K562 (cell line): ENCODE measurements at regions not wholly inside any gene's neighbourhood (a gene's known extent, or its start where the extent isn't known, plus 50 kb on each side); places are given as distances from the start of the nearest gene placed in this dataset.

Source experiments
- ATAC-seq: fragments of 200-7000 bp; cut with Tn5 transposase; 3 replicates; pipeline ENCODE4 v1.9.1; 2020; ENCODE audit warnings: moderate library complexity
- BruUV-seq: library from RNA; stranded (reverse); fragments of 400-500 nt; replicated peaks from 2 replicates; lab custom pipeline; 2021; lab: Mats Ljungman, UMichigan
- CTCF ChIA-PET: fragments of 300-600 bp; formaldehyde crosslinking; extraction: SDS; loops from one replicate; lab custom pipeline; 2021; ENCODE audit warnings: low intra/inter-chr PET ratio; lab: Yijun Ruan, JAX
- POLR2A ChIA-PET: fragments of 300-600, 350-650 bp; sonication (Branson Sonifier 250); formaldehyde crosslinking; extraction: SDS; loops from one replicate; lab custom pipeline; 2021; ENCODE audit warnings: antibody characterized with exemption, inconsistent platforms; lab: Yijun Ruan, JAX
- DNase-seq, 4 experiments: peaks; one replicate each; pipeline versions ENCODE4 v3.0.0 to v3.0.0-alpha.2; 2011 to 2018; ENCODE audit warnings: low spot score in 3 of 4, mixed read lengths in 3 of 4; ENCODE audit errors: extremely low read depth in 1 of 4
- FAIRE-seq: peaks from 2 replicates; lab custom pipeline; 2011; peaks lifted over from hg19 to GRCh38; lab: Jason Lieb, UNC
- H2AFZ ChIP-seq: 2 replicates; pipeline ENCODE4 v1.6.0; 2011; ENCODE audit warnings: low read depth, low read length, control low read depth, inconsistent platforms
- H3K27ac ChIP-seq: fragments of 200-600 bp; 3 replicates; pipeline ENCODE4 v1.8.0; 2011; ENCODE audit warnings: low read depth, mild to moderate bottlenecking, control low read depth, inconsistent platforms, low read length, moderate library complexity, mixed read lengths; ENCODE audit errors: extremely low read depth
- H3K27me3 ChIP-seq, 2 experiments: fragments of 300-600 bp in 1 of 2; 2 replicates in 1 of 2; 3 replicates in 1 of 2; pipeline versions ENCODE4 v1.6.0 to v1.8.0; 2011; ENCODE audit warnings: inconsistent platforms in 2 of 2, low read length in 2 of 2, mild to moderate bottlenecking in 1 of 2, mixed read lengths in 1 of 2, moderate library complexity in 1 of 2; ENCODE audit not compliant: control insufficient read depth in 2 of 2, insufficient read depth in 2 of 2
- H3K36me3 ChIP-seq: fragments of 300-600 bp; 3 replicates; pipeline ENCODE4 v1.8.0; 2011; ENCODE audit warnings: mild to moderate bottlenecking, low read length, inconsistent platforms; ENCODE audit not compliant: control insufficient read depth, insufficient read depth
- H3K4me1 ChIP-seq, 2 experiments: fragments of 200-600 bp in 1 of 2; replicated peaks in 1 of 2; 2 replicates in 1 of 2; 3 replicates in 1 of 2; pipeline versions ENCODE4 v1.5.1 to v1.8.0; 2011; ENCODE audit warnings: inconsistent platforms in 2 of 2, low read length in 2 of 2, mild to moderate bottlenecking in 1 of 2, mixed read lengths in 1 of 2, moderate library complexity in 1 of 2; ENCODE audit not compliant: control insufficient read depth in 2 of 2, insufficient read depth in 2 of 2
- H3K4me2 ChIP-seq: 2 replicates; pipeline ENCODE4 v1.6.1; 2011; ENCODE audit warnings: low read length, control low read depth, inconsistent platforms, mixed read lengths; ENCODE audit not compliant: insufficient read depth
- H3K4me3 ChIP-seq: fragments of 200-600 bp; sonication (generic), shearing (Covaris generic); 2 replicates; pipeline ENCODE4 v1.5.1; 2016; ENCODE audit warnings: control low read depth, inconsistent platforms
- H3K79me2 ChIP-seq: fragments of 200-600 bp; 3 replicates; pipeline ENCODE4 v1.8.0; 2011; ENCODE audit warnings: low read length, inconsistent platforms; ENCODE audit not compliant: control insufficient read depth, insufficient read depth
- H3K9ac ChIP-seq, 2 experiments: 2 replicates each; pipeline versions ENCODE4 v1.6.0 to v1.6.1; 2011; ENCODE audit warnings: low read depth in 2 of 2, low read length in 2 of 2, control low read depth in 1 of 2, inconsistent platforms in 1 of 2, mild to moderate bottlenecking in 1 of 2, mixed read lengths in 1 of 2; ENCODE audit not compliant: insufficient read depth in 1 of 2
- H3K9me1 ChIP-seq: one replicate; pipeline ENCODE4 v1.6.0; 2011; ENCODE audit warnings: inconsistent platforms, mild to moderate bottlenecking, low read length, moderate library complexity; ENCODE audit not compliant: control insufficient read depth, insufficient read depth
- H3K9me3 ChIP-seq: replicated peaks from 2 replicates; pipeline ENCODE4 v1.5.1; 2011; ENCODE audit warnings: low read depth, low read length, inconsistent platforms; ENCODE audit not compliant: control insufficient read depth, insufficient read depth
- H4K20me1 ChIP-seq: replicated peaks from 2 replicates; pipeline ENCODE4 v1.6.1; 2011; ENCODE audit warnings: low read length, inconsistent platforms, mixed read lengths; ENCODE audit not compliant: control insufficient read depth, insufficient read depth
- C11orf30 ChIP-seq: fragments of 450-650 bp; IDR thresholded peaks from 2 replicates; pipeline ENCODE4 v1.6.1; 2016; ENCODE audit warnings: low read depth, mild to moderate bottlenecking
- HDAC3 ChIP-seq: fragments of 450-650 bp; IDR thresholded peaks from 2 replicates; pipeline ENCODE4 v1.6.1; 2018; ENCODE audit warnings: borderline replicate concordance, mild to moderate bottlenecking, moderate library complexity; ENCODE audit not compliant: partially characterized antibody
- HLTF ChIP-seq: fragments of 450-650 bp; IDR thresholded peaks from 2 replicates; pipeline ENCODE4 v1.6.1; 2016
- JUND ChIP-seq, 2 experiments: IDR thresholded peaks; 2 replicates in 1 of 2; 3 replicates in 1 of 2; pipeline ENCODE4 v1.6.1; 2011; ENCODE audit warnings: borderline replicate concordance in 2 of 2, low read depth in 2 of 2, low read length in 2 of 2, improper control_type of control experiment in 1 of 2, missing biosample characterization in 1 of 2, missing genetic modification characterization in 1 of 2, missing genetic modification reagents in 1 of 2
- KDM1A ChIP-seq, 2 experiments: fragments of 450-650 bp; IDR thresholded peaks; 2 replicates each; pipeline ENCODE4 v1.6.1; 2016; ENCODE audit warnings: mild to moderate bottlenecking in 2 of 2
- NR1H2 ChIP-seq: sonication (generic); formaldehyde crosslinking; IDR thresholded peaks from 2 replicates; pipeline ENCODE4 v1.4.0; 2020; ENCODE audit warnings: mild to moderate bottlenecking, missing genetic modification reagents
- NR2C2 ChIP-seq, 2 experiments: fragments of 200-800 bp in 1 of 2; sonication (Bioruptor generic) in 1 of 2; sonication (generic) in 1 of 2; formaldehyde crosslinking in 1 of 2; IDR thresholded peaks; 2 replicates each; pipeline versions ENCODE4 v1.6.1 to v1.8.0; 2016 to 2022; ENCODE audit warnings: mild to moderate bottlenecking in 1 of 2, missing compliant biosample characterization in 1 of 2, missing genetic modification characterization in 1 of 2, missing genetic modification reagents in 1 of 2
- PHB2 ChIP-seq: fragments of 450-650 bp; IDR thresholded peaks from 2 replicates; pipeline ENCODE4 v1.6.1; 2017; ENCODE audit warnings: low read depth
- PKNOX1 ChIP-seq: fragments of 450-650 bp; IDR thresholded peaks from 2 replicates; pipeline ENCODE4 v1.6.1; 2016
- POU5F1 ChIP-seq: fragments of 150-350 bp; IDR thresholded peaks from 2 replicates; pipeline ENCODE4 v1.6.1; 2014; ENCODE audit warnings: borderline replicate concordance, low read length, low read depth, mild to moderate bottlenecking; ENCODE audit not compliant: partially characterized antibody
- SREBF1 ChIP-seq: fragments of 150-350 bp; IDR thresholded peaks from 2 replicates; pipeline ENCODE4 v1.6.1; 2014; ENCODE audit warnings: antibody characterized with exemption, low read depth, low read length, borderline replicate concordance
- VEZF1 ChIP-seq: fragments of 200-800 bp; sonication (Bioruptor generic); IDR thresholded peaks from 2 replicates; pipeline ENCODE4 v1.6.1; 2017; ENCODE audit warnings: missing genetic modification characterization, missing compliant biosample characterization
- ZEB2 ChIP-seq: fragments of 450-650 bp; IDR thresholded peaks from 2 replicates; pipeline ENCODE4 v1.6.1; 2016
- ZHX1 ChIP-seq: fragments of 150-350 bp; conservative IDR thresholded peaks from 2 replicates; pipeline ENCODE4 v1.6.1; 2014; ENCODE audit warnings: low read length
- ZKSCAN3 ChIP-seq: fragments of 250-450 bp; sonication (Bioruptor Pico); IDR thresholded peaks from 2 replicates; pipeline ENCODE4 v1.4.0; 2020
- WGBS: fragments of 100-300 bp; shearing (Covaris generic); methylation state at CpG from one replicate; pipeline ENCODE4 v1.1.6; 2016; ENCODE audit warnings: low coverage, mixed read lengths; ENCODE audit not compliant: insufficient coverage; ENCODE audit errors: missing lambda C conversion rate; 5-methylcytosine and 5-hydroxymethylcytosine counted together
- in situ Hi-C: fragments of 300-500 bp; cut with MboI; formaldehyde crosslinking; loops from 4 replicates; pipeline ENCODE4 v1.15.0; 2018; ENCODE audit warnings: inconsistent platforms, mixed read lengths
- intact Hi-C: fragments of 100-400 bp; cut with micrococcal nuclease; formaldehyde crosslinking; loops from 2 replicates; pipeline ENCODE4 v1.14.2; 2022
- TF ChIP-seq, protein P1 (sequence below): fragments of 250-450 bp; sonication (Bioruptor Pico); IDR thresholded peaks from 2 replicates; pipeline ENCODE4 v1.4.0; 2020; ENCODE audit warnings: mild to moderate bottlenecking, moderate library complexity

DNA sequence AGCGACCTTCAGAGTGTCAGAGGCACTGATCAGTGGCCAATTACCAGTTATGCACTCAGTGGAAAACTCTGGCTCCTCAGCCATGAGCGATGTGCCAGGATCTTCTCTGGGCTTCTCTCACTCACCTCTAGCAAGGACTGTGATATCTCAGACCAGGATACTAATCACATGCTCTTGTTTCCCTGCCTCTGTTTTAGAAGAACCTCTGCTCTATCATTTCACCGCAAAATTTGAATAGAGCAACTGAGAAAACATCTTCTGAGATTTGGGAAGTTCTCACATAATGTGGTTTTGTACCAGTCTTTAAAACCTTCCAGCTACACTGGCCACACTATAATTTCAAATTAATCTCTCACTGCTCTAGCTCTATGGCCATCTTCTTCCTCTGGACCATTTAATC, 325.8 kb upstream of the FRG2C start:
- H3K9me1 ChIP-seq, result no peaks in the 10 kb centered on the region
- H3K4me3 ChIP-seq, result no peak overlapping the region
- no peak overlapping the region for H3K9ac ChIP-seq
- no peaks in the 10 kb centered on the region for H3K79me2 ChIP-seq
- H3K9me3 ChIP-seq, result no peaks in the 10 kb centered on the region
- 0% methylated on average over 2 of the region's 3 CpGs for WGBS
- no peak for ATAC-seq
- TF ChIP-seq C11orf30, result no peak
- no peak for TF ChIP-seq ZKSCAN3 (CRISPR knock-in tag)
- no peak for TF ChIP-seq POU5F1
- TF ChIP-seq NR2C2 (CRISPR knock-in tag; IDR thresholded peaks at IDR 0.05), result no peak
- TF ChIP-seq NR2C2 (tag; IDR thresholded peaks at IDR 0.05), result no peak
- no peak for TF ChIP-seq HDAC3
- TF ChIP-seq VEZF1 (CRISPR knock-in tag), result no peak
- no peak for TF ChIP-seq PHB2
- no peak for TF ChIP-seq KDM1A (IDR thresholded peaks at IDR 0.05)
- TF ChIP-seq NR1H2 (CRISPR knock-in tag), result no peak
- TF ChIP-seq SREBF1, result no peak
- TF ChIP-seq, protein P1, sequence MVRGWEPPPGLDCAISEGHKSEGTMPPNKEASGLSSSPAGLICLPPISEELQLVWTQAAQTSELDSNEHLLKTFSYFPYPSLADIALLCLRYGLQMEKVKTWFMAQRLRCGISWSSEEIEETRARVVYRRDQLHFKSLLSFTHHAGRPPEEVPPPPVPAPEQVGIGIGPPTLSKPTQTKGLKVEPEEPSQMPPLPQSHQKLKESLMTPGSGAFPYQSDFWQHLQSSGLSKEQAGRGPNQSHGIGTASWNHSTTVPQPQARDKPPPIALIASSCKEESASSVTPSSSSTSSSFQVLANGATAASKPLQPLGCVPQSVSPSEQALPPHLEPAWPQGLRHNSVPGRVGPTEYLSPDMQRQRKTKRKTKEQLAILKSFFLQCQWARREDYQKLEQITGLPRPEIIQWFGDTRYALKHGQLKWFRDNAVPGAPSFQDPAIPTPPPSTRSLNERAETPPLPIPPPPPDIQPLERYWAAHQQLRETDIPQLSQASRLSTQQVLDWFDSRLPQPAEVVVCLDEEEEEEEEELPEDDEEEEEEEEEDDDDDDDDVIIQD (CRISPR knock-in tag), result no peak
- no peak for TF ChIP-seq ZEB2
- TF ChIP-seq ZHX1, result no peak
- no peak for TF ChIP-seq JUND (IDR thresholded peaks at IDR 0.05; ENCODE audit: borderline replicate concordance, low read depth, low read length)
- no peak for TF ChIP-seq JUND (tag; IDR thresholded peaks at IDR 0.05; ENCODE audit: borderline replicate concordance, low read depth, low read length)
- TF ChIP-seq HLTF, result no peak
- TF ChIP-seq PKNOX1, result no peak
- FAIRE-seq, result no peak
- H3K36me3 ChIP-seq, result no peaks in the 10 kb centered on the region
- no peaks in the 10 kb centered on the region for H4K20me1 ChIP-seq
- H3K27ac ChIP-seq, result no peak overlapping the region
- in situ Hi-C loops, result no loop called here
- DNase-seq, result no peak
- BruUV-seq, result no TSS peak
- POLR2A ChIA-PET, result no interaction called here
- CTCF ChIA-PET, result no interaction called here
- H3K4me1 ChIP-seq, result no peaks in the 10 kb centered on the region
- no peak overlapping the region for H3K4me2 ChIP-seq
- H2AFZ ChIP-seq, result no peak overlapping the region
- H3K27me3 ChIP-seq, result no peaks in the 10 kb centered on the region; a peak in 1 of 5 replicates
- intact Hi-C loops, result no loop called here
